K562 (cell line): ENCODE measurements at regions not wholly inside any gene's neighbourhood (a gene's known extent, or its start where the extent isn't known, plus 50 kb on each side); places are given as distances from the start of the nearest gene placed in this dataset.

ENCODE experiments used
- ATAC-seq: fragments of 200-7000 bp; cut with Tn5 transposase; 3 replicates; pipeline ENCODE4 v1.9.1; 2020; ENCODE audit warnings: moderate library complexity
- BruUV-seq: library from RNA; stranded (reverse); fragments of 400-500 nt; replicated peaks from 2 replicates; lab custom pipeline; 2021; lab: Mats Ljungman, UMichigan
- CTCF ChIA-PET: fragments of 300-600 bp; formaldehyde crosslinking; extraction: SDS; loops from one replicate; lab custom pipeline; 2021; ENCODE audit warnings: low intra/inter-chr PET ratio; lab: Yijun Ruan, JAX
- POLR2A ChIA-PET: fragments of 300-600, 350-650 bp; sonication (Branson Sonifier 250); formaldehyde crosslinking; extraction: SDS; loops from one replicate; lab custom pipeline; 2021; ENCODE audit warnings: antibody characterized with exemption, inconsistent platforms; lab: Yijun Ruan, JAX
- DNase-seq, 4 experiments: peaks; one replicate each; pipeline versions ENCODE4 v3.0.0 to v3.0.0-alpha.2; 2011 to 2018; ENCODE audit warnings: low spot score in 3 of 4, mixed read lengths in 3 of 4; ENCODE audit errors: extremely low read depth in 1 of 4
- FAIRE-seq: peaks from 2 replicates; lab custom pipeline; 2011; peaks lifted over from hg19 to GRCh38; lab: Jason Lieb, UNC
- H2AFZ ChIP-seq: 2 replicates; pipeline ENCODE4 v1.6.0; 2011; ENCODE audit warnings: low read depth, low read length, control low read depth, inconsistent platforms
- H3K27ac ChIP-seq: fragments of 200-600 bp; 3 replicates; pipeline ENCODE4 v1.8.0; 2011; ENCODE audit warnings: low read depth, mild to moderate bottlenecking, control low read depth, inconsistent platforms, low read length, moderate library complexity, mixed read lengths; ENCODE audit errors: extremely low read depth
- H3K27me3 ChIP-seq, 2 experiments: fragments of 300-600 bp in 1 of 2; 2 replicates in 1 of 2; 3 replicates in 1 of 2; pipeline versions ENCODE4 v1.6.0 to v1.8.0; 2011; ENCODE audit warnings: inconsistent platforms in 2 of 2, low read length in 2 of 2, mild to moderate bottlenecking in 1 of 2, mixed read lengths in 1 of 2, moderate library complexity in 1 of 2; ENCODE audit not compliant: control insufficient read depth in 2 of 2, insufficient read depth in 2 of 2
- H3K36me3 ChIP-seq: fragments of 300-600 bp; 3 replicates; pipeline ENCODE4 v1.8.0; 2011; ENCODE audit warnings: mild to moderate bottlenecking, low read length, inconsistent platforms; ENCODE audit not compliant: control insufficient read depth, insufficient read depth
- H3K4me1 ChIP-seq, 2 experiments: fragments of 200-600 bp in 1 of 2; replicated peaks in 1 of 2; 2 replicates in 1 of 2; 3 replicates in 1 of 2; pipeline versions ENCODE4 v1.5.1 to v1.8.0; 2011; ENCODE audit warnings: inconsistent platforms in 2 of 2, low read length in 2 of 2, mild to moderate bottlenecking in 1 of 2, mixed read lengths in 1 of 2, moderate library complexity in 1 of 2; ENCODE audit not compliant: control insufficient read depth in 2 of 2, insufficient read depth in 2 of 2
- H3K4me2 ChIP-seq: 2 replicates; pipeline ENCODE4 v1.6.1; 2011; ENCODE audit warnings: low read length, control low read depth, inconsistent platforms, mixed read lengths; ENCODE audit not compliant: insufficient read depth
- H3K4me3 ChIP-seq: fragments of 200-600 bp; sonication (generic), shearing (Covaris generic); 2 replicates; pipeline ENCODE4 v1.5.1; 2016; ENCODE audit warnings: control low read depth, inconsistent platforms
- H3K79me2 ChIP-seq: fragments of 200-600 bp; 3 replicates; pipeline ENCODE4 v1.8.0; 2011; ENCODE audit warnings: low read length, inconsistent platforms; ENCODE audit not compliant: control insufficient read depth, insufficient read depth
- H3K9ac ChIP-seq, 2 experiments: 2 replicates each; pipeline versions ENCODE4 v1.6.0 to v1.6.1; 2011; ENCODE audit warnings: low read depth in 2 of 2, low read length in 2 of 2, control low read depth in 1 of 2, inconsistent platforms in 1 of 2, mild to moderate bottlenecking in 1 of 2, mixed read lengths in 1 of 2; ENCODE audit not compliant: insufficient read depth in 1 of 2
- H3K9me1 ChIP-seq: one replicate; pipeline ENCODE4 v1.6.0; 2011; ENCODE audit warnings: inconsistent platforms, mild to moderate bottlenecking, low read length, moderate library complexity; ENCODE audit not compliant: control insufficient read depth, insufficient read depth
- H3K9me3 ChIP-seq: replicated peaks from 2 replicates; pipeline ENCODE4 v1.5.1; 2011; ENCODE audit warnings: low read depth, low read length, inconsistent platforms; ENCODE audit not compliant: control insufficient read depth, insufficient read depth
- H4K20me1 ChIP-seq: replicated peaks from 2 replicates; pipeline ENCODE4 v1.6.1; 2011; ENCODE audit warnings: low read length, inconsistent platforms, mixed read lengths; ENCODE audit not compliant: control insufficient read depth, insufficient read depth
- FOXA1 ChIP-seq: fragments of 450-650 bp; IDR thresholded peaks from 2 replicates; pipeline ENCODE4 v1.6.1; 2016; ENCODE audit warnings: mild to moderate bottlenecking, borderline replicate concordance
- FOXJ3 ChIP-seq: sonication (generic); formaldehyde crosslinking; IDR thresholded peaks from 2 replicates; pipeline ENCODE4 v1.4.0; 2020; ENCODE audit warnings: mild to moderate bottlenecking, missing genetic modification reagents
- PHB2 ChIP-seq: fragments of 450-650 bp; IDR thresholded peaks from 2 replicates; pipeline ENCODE4 v1.6.1; 2017; ENCODE audit warnings: low read depth
- PTTG1 ChIP-seq: fragments of 450-650 bp; IDR thresholded peaks from 2 replicates; pipeline ENCODE4 v1.6.1; 2016; ENCODE audit warnings: low read depth, mild to moderate bottlenecking, missing genetic modification characterization, missing compliant biosample characterization
- ZNF134 ChIP-seq: fragments of 250-450 bp; sonication (Bioruptor Pico); conservative IDR thresholded peaks from 2 replicates; pipeline ENCODE4 v1.4.0; 2020
- ZNF778 ChIP-seq: fragments of 450-650 bp; formaldehyde crosslinking; IDR thresholded peaks from 2 replicates; pipeline ENCODE4 v1.4.0; 2020; ENCODE audit warnings: mild to moderate bottlenecking, moderate library complexity
- WGBS: fragments of 100-300 bp; shearing (Covaris generic); methylation state at CpG from one replicate; pipeline ENCODE4 v1.1.6; 2016; ENCODE audit warnings: low coverage, mixed read lengths; ENCODE audit not compliant: insufficient coverage; ENCODE audit errors: missing lambda C conversion rate; 5-methylcytosine and 5-hydroxymethylcytosine counted together
- in situ Hi-C: fragments of 300-500 bp; cut with MboI; formaldehyde crosslinking; loops from 4 replicates; pipeline ENCODE4 v1.15.0; 2018; ENCODE audit warnings: inconsistent platforms, mixed read lengths
- intact Hi-C: fragments of 100-400 bp; cut with micrococcal nuclease; formaldehyde crosslinking; loops from 2 replicates; pipeline ENCODE4 v1.14.2; 2022
- TF ChIP-seq, protein P1 (sequence below): fragments of 250-450 bp; sonication (Bioruptor Pico); IDR thresholded peaks from 2 replicates; pipeline ENCODE4 v1.8.0; 2022; ENCODE audit warnings: inconsistent platforms
- TF ChIP-seq, protein P2 (sequence below): fragments of 450-650 bp; IDR thresholded peaks from 2 replicates; pipeline ENCODE4 v1.6.1; 2016; ENCODE audit warnings: low read depth
- TF ChIP-seq, protein P3 (sequence below): sonication (generic); formaldehyde crosslinking; IDR thresholded peaks from 2 replicates; pipeline ENCODE4 v1.8.1; 2023; ENCODE audit warnings: missing genetic modification reagents, mild to moderate bottlenecking, borderline replicate concordance

DNA sequence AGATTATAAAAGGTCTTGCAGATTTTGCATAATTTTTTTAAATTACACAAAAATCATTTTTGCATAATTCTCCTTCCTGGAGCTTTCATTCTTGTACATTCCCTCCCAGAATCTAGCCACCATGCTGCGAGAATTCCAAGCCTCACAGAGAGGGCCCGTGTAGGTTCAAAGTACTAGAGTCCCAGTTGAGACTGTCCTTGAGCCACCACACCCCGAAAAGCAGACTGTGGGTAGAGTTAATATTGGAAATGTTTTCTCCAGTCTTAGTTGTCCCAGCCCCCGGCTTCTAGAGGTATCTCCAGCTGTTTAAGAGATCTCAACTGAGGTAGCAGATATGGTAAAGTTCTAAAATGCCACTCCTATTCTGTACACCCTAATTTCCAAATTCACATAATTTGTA is 407.3 kb upstream of the ANO3 start:
- FAIRE-seq (no peak), DNase-seq (no peak), ATAC-seq (no peak)
- no TSS peak for BruUV-seq
- Histone ChIP-seq H3K27ac (no peak overlapping the region), H3K4me3 (no peak overlapping the region), H2AFZ (no peak overlapping the region), H3K4me1 (no peaks in the 10 kb centered on the region), H3K9me3 (no peaks in the 10 kb centered on the region), H3K27me3 (no peaks in the 10 kb centered on the region), H3K4me2 (no peak overlapping the region), H3K36me3 (no peaks in the 10 kb centered on the region), H4K20me1 (no peaks in the 10 kb centered on the region), H3K9me1 (no peaks in the 10 kb centered on the region), H3K79me2 (no peaks in the 10 kb centered on the region), H3K9ac (no peak overlapping the region)
- in situ Hi-C loops (no loop called here), intact Hi-C loops (no loop called here)
- POLR2A ChIA-PET: no interaction called here
- CTCF ChIA-PET: interaction anchor here (0.6 kb wide), 1 partner anchor 31 kb away, joined by 4 read pairs; no protein-coding TSS in a partner anchor
- 5% methylated on average over 4 of the region's 4 CpGs for WGBS
- TF ChIP-seq, protein P1, sequence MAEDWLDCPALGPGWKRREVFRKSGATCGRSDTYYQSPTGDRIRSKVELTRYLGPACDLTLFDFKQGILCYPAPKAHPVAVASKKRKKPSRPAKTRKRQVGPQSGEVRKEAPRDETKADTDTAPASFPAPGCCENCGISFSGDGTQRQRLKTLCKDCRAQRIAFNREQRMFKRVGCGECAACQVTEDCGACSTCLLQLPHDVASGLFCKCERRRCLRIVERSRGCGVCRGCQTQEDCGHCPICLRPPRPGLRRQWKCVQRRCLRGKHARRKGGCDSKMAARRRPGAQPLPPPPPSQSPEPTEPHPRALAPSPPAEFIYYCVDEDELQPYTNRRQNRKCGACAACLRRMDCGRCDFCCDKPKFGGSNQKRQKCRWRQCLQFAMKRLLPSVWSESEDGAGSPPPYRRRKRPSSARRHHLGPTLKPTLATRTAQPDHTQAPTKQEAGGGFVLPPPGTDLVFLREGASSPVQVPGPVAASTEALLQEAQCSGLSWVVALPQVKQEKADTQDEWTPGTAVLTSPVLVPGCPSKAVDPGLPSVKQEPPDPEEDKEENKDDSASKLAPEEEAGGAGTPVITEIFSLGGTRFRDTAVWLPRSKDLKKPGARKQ (CRISPR knock-in tag): no peak
- TF ChIP-seq, protein P2, sequence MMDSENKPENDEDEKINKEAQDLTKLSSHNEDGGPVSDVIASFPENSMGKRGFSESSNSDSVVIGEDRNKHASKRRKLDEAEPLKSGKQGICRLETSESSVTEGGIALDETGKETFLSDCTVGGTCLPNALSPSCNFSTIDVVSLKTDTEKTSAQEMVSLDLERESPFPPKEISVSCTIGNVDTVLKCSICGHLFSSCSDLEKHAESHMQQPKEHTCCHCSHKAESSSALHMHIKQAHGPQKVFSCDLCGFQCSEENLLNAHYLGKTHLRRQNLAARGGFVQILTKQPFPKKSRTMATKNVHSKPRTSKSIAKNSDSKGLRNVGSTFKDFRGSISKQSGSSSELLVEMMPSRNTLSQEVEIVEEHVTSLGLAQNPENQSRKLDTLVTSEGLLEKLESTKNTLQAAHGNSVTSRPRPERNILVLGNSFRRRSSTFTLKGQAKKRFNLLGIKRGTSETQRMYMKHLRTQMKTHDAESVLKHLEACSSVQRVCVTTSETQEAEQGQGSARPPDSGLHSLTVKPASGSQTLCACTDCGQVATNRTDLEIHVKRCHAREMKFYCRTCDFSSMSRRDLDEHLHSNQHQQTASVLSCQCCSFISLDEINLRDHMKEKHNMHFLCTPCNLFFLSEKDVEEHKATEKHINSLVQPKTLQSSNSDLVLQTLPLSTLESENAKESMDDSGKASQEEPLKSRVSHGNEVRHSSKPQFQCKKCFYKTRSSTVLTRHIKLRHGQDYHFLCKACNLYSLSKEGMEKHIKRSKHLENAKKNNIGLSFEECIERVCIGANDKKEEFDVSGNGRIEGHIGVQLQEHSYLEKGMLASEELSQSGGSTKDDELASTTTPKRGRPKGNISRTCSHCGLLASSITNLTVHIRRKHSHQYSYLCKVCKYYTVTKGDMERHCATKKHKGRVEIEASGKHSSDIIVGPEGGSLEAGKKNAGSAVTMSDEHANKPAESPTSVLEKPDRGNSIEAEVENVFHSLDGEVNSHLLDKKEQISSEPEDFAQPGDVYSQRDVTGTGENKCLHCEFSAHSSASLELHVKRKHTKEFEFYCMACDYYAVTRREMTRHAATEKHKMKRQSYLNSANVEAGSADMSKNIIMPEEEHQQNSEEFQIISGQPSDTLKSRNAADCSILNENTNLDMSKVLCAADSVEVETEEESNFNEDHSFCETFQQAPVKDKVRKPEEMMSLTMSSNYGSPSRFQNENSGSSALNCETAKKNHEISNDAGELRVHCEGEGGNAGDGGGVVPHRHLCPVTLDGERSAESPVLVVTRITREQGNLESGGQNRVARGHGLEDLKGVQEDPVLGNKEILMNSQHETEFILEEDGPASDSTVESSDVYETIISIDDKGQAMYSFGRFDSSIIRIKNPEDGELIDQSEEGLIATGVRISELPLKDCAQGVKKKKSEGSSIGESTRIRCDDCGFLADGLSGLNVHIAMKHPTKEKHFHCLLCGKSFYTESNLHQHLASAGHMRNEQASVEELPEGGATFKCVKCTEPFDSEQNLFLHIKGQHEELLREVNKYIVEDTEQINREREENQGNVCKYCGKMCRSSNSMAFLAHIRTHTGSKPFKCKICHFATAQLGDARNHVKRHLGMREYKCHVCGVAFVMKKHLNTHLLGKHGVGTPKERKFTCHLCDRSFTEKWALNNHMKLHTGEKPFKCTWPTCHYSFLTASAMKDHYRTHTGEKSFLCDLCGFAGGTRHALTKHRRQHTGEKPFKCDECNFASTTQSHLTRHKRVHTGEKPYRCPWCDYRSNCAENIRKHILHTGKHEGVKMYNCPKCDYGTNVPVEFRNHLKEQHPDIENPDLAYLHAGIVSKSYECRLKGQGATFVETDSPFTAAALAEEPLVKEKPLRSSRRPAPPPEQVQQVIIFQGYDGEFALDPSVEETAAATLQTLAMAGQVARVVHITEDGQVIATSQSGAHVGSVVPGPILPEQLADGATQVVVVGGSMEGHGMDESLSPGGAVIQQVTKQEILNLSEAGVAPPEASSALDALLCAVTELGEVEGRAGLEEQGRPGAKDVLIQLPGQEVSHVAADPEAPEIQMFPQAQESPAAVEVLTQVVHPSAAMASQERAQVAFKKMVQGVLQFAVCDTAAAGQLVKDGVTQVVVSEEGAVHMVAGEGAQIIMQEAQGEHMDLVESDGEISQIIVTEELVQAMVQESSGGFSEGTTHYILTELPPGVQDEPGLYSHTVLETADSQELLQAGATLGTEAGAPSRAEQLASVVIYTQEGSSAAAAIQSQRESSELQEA: no peak
- TF ChIP-seq FOXJ3 (CRISPR knock-in tag) (no peak), ZNF134 (CRISPR knock-in tag) (no peak), FOXA1 (no peak), PHB2 (no peak), PTTG1 (no peak), ZNF778 (no peak)
- TF ChIP-seq, protein P3, sequence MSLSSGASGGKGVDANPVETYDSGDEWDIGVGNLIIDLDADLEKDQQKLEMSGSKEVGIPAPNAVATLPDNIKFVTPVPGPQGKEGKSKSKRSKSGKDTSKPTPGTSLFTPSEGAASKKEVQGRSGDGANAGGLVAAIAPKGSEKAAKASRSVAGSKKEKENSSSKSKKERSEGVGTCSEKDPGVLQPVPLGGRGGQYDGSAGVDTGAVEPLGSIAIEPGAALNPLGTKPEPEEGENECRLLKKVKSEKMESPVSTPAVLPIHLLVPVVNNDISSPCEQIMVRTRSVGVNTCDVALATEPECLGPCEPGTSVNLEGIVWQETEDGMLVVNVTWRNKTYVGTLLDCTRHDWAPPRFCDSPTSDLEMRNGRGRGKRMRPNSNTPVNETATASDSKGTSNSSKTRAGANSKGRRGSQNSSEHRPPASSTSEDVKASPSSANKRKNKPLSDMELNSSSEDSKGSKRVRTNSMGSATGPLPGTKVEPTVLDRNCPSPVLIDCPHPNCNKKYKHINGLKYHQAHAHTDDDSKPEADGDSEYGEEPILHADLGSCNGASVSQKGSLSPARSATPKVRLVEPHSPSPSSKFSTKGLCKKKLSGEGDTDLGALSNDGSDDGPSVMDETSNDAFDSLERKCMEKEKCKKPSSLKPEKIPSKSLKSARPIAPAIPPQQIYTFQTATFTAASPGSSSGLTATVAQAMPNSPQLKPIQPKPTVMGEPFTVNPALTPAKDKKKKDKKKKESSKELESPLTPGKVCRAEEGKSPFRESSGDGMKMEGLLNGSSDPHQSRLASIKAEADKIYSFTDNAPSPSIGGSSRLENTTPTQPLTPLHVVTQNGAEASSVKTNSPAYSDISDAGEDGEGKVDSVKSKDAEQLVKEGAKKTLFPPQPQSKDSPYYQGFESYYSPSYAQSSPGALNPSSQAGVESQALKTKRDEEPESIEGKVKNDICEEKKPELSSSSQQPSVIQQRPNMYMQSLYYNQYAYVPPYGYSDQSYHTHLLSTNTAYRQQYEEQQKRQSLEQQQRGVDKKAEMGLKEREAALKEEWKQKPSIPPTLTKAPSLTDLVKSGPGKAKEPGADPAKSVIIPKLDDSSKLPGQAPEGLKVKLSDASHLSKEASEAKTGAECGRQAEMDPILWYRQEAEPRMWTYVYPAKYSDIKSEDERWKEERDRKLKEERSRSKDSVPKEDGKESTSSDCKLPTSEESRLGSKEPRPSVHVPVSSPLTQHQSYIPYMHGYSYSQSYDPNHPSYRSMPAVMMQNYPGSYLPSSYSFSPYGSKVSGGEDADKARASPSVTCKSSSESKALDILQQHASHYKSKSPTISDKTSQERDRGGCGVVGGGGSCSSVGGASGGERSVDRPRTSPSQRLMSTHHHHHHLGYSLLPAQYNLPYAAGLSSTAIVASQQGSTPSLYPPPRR (CRISPR knock-in tag): no peak
